ENCODE measurements at regions not wholly inside any gene's neighbourhood (a gene's known extent, or its start where the extent isn't known, plus 50 kb on each side); places are given as distances from the start of the nearest gene placed in this dataset.

GRCh38 chr4:127118681-127119080 lies 514.1 kb upstream of the INTU start:
- TF ChIP-seq CTCF (IDR thresholded peaks at IDR 0.05; ENCODE audit: borderline replicate concordance, insufficient read depth, low read depth, low read length) = no peak
- H3K4me3 ChIP-seq (ENCODE audit: low read depth, low read length) = no peak overlapping the region

GRCh38 chr4:127120441-127121090 lies 512.2 kb upstream of the INTU start:
- no peak for TF ChIP-seq CTCF (IDR thresholded peaks at IDR 0.05; ENCODE audit: borderline replicate concordance, insufficient read depth, low read depth, low read length)
- H3K4me3 ChIP-seq (ENCODE audit: low read depth, low read length) = no peak overlapping the region

- no peak overlapping the region for H3K4me3 ChIP-seq (ENCODE audit: low read depth, low read length)
- no peak for TF ChIP-seq CTCF (IDR thresholded peaks at IDR 0.05; ENCODE audit: borderline replicate concordance, insufficient read depth, low read depth, low read length)
Measured at GRCh38 chr4:127124919-127125318, 507.8 kb upstream of the INTU start.

- H3K4me3 ChIP-seq (ENCODE audit: low read depth, low read length) = no peak overlapping the region
- TF ChIP-seq CTCF (IDR thresholded peaks at IDR 0.05; ENCODE audit: borderline replicate concordance, insufficient read depth, low read depth, low read length) = no peak
Measured at GRCh38 chr4:127126718-127127117, 506.0 kb upstream of the INTU start.

GRCh38 chr4:127131527-127131926 lies 501.2 kb upstream of the INTU start:
- no peak for TF ChIP-seq CTCF (IDR thresholded peaks at IDR 0.05; ENCODE audit: borderline replicate concordance, insufficient read depth, low read depth, low read length)
- no peak overlapping the region for H3K4me3 ChIP-seq (ENCODE audit: low read depth, low read length)

GRCh38 chr4:127134490-127134889 lies 498.3 kb upstream of the INTU start:
- no peak overlapping the region for H3K4me3 ChIP-seq (ENCODE audit: low read depth, low read length)
- no peak for TF ChIP-seq CTCF (IDR thresholded peaks at IDR 0.05; ENCODE audit: borderline replicate concordance, insufficient read depth, low read depth, low read length)

- TF ChIP-seq CTCF (IDR thresholded peaks at IDR 0.05; ENCODE audit: borderline replicate concordance, insufficient read depth, low read depth, low read length) = no peak
- no peak overlapping the region for H3K4me3 ChIP-seq (ENCODE audit: low read depth, low read length)
Measured at GRCh38 chr4:127138586-127138985, 494.2 kb upstream of the INTU start.

All from GM12875 (cell line).